DND-41 (cell line): ENCODE measurements at regions not wholly inside any gene's neighbourhood (a gene's known extent, or its start where the extent isn't known, plus 50 kb on each side); places are given as distances from the start of the nearest gene placed in this dataset.

Experiments used
- ATAC-seq: fragments of 200-7000 bp; cut with Tn5 transposase; 3 replicates; pipeline ENCODE4 v1.9.1; 2021; ENCODE audit warnings: low read depth; ENCODE audit not compliant: insufficient read depth
- DNase-seq: peaks from one replicate; pipeline ENCODE4 v3.0.0-alpha.2; 2020
- H2AFZ ChIP-seq: 2 replicates; pipeline ENCODE4 v1.6.0; 2012; ENCODE audit warnings: low read depth, low read length
- H3K27ac ChIP-seq: 2 replicates; pipeline ENCODE4 v1.5.1; 2012; ENCODE audit warnings: low read length, inconsistent platforms
- H3K27me3 ChIP-seq: fragments of 200-600 bp; sonication (generic); 2 replicates; pipeline ENCODE4 v1.6.0; 2012; ENCODE audit warnings: low read length, mild to moderate bottlenecking, inconsistent platforms; ENCODE audit not compliant: insufficient read depth, poor library complexity
- H3K36me3 ChIP-seq: 2 replicates; pipeline ENCODE4 v1.5.1; 2012; ENCODE audit warnings: low read length, inconsistent platforms; ENCODE audit not compliant: insufficient read depth
- H3K4me1 ChIP-seq: 2 replicates; pipeline ENCODE4 v1.5.1; 2012; ENCODE audit warnings: mild to moderate bottlenecking, low read length; ENCODE audit not compliant: insufficient read depth
- H3K4me2 ChIP-seq: 2 replicates; pipeline ENCODE4 v1.6.0; 2012; ENCODE audit warnings: mild to moderate bottlenecking, moderate library complexity, low read length, inconsistent platforms; ENCODE audit not compliant: insufficient read depth
- H3K4me3 ChIP-seq, 2 experiments: fragments of 200-600 bp in 1 of 2; shearing (Covaris generic) in 1 of 2; 2 replicates each; pipeline ENCODE4 v1.5.1; 2012 to 2016; ENCODE audit warnings: inconsistent platforms in 2 of 2, low read length in 2 of 2, mild to moderate bottlenecking in 2 of 2, low read depth in 1 of 2, moderate library complexity in 1 of 2
- H3K79me2 ChIP-seq: 2 replicates; pipeline ENCODE4 v1.6.0; 2012; ENCODE audit warnings: low read length, inconsistent platforms; ENCODE audit not compliant: insufficient read depth
- H3K9ac ChIP-seq: 2 replicates; pipeline ENCODE4 v1.6.0; 2012; ENCODE audit warnings: low read depth, mild to moderate bottlenecking, inconsistent platforms, low read length, moderate library complexity
- H3K9me3 ChIP-seq: 2 replicates; pipeline ENCODE4 v1.5.1; 2012; ENCODE audit warnings: low read length, moderate library complexity, mild to moderate bottlenecking, inconsistent platforms; ENCODE audit not compliant: insufficient read depth, severe bottlenecking
- H4K20me1 ChIP-seq: 2 replicates; pipeline ENCODE4 v1.6.0; 2012; ENCODE audit warnings: low read length; ENCODE audit not compliant: insufficient read depth
- CTCF ChIP-seq: IDR thresholded peaks from 2 replicates; pipeline ENCODE4 v1.5.1; 2012; ENCODE audit warnings: borderline replicate concordance, low read length, moderate library complexity, mild to moderate bottlenecking; ENCODE audit not compliant: poor library complexity, severe bottlenecking; ENCODE audit errors: extremely low read depth
- EZH2 ChIP-seq: IDR thresholded peaks from 3 replicates; pipeline ENCODE4 v1.6.1; 2012; ENCODE audit warnings: borderline replicate concordance, low read depth, mild to moderate bottlenecking, moderate library complexity, low read length, inconsistent platforms; ENCODE audit not compliant: severe bottlenecking

- DNase-seq: no peak
- H4K20me1 ChIP-seq: no peaks in the 10 kb centered on the region
- no peaks in the 10 kb centered on the region for H3K4me1 ChIP-seq
- no peaks in the 10 kb centered on the region for H3K79me2 ChIP-seq
- H2AFZ ChIP-seq: no peak overlapping the region
- H3K36me3 ChIP-seq: no peaks in the 10 kb centered on the region
- H3K4me3 ChIP-seq: no peak overlapping the region
- H3K4me2 ChIP-seq: no peak overlapping the region
- no peak for ATAC-seq
- H3K27me3 ChIP-seq: no peaks in the 10 kb centered on the region
- no peaks in the 10 kb centered on the region for H3K9me3 ChIP-seq
- H3K9ac ChIP-seq: no peak overlapping the region
- TF ChIP-seq EZH2: no peak
- H3K27ac ChIP-seq: no peak overlapping the region
Observed at GRCh38 chr17:69907132-69907847, 167.7 kb upstream of the KCNJ16 start.

- Histone ChIP-seq H4K20me1 (no peaks in the 10 kb centered on the region), H3K4me2 (no peak overlapping the region), H2AFZ (no peak overlapping the region), H3K9me3 (no peaks in the 10 kb centered on the region), H3K4me3 (no peak overlapping the region), H3K36me3 (no peaks in the 10 kb centered on the region), H3K27me3 (no peaks in the 10 kb centered on the region), H3K4me1 (no peaks in the 10 kb centered on the region), H3K27ac (no peak overlapping the region), H3K79me2 (no peaks in the 10 kb centered on the region), H3K9ac (no peak overlapping the region)
- no peak for TF ChIP-seq EZH2
- no peak for TF ChIP-seq CTCF
- DNase-seq (no peak), ATAC-seq (no peak)
Observed at GRCh38 chr17:69908626-69909368, 166.2 kb upstream of the KCNJ16 start.

GRCh38 chr17:69909389-69909788 lies 165.6 kb upstream of the KCNJ16 start:
- no peak overlapping the region for H3K9ac ChIP-seq
- H4K20me1 ChIP-seq: no peaks in the 10 kb centered on the region
- H3K79me2 ChIP-seq: no peaks in the 10 kb centered on the region
- no peaks in the 10 kb centered on the region for H3K36me3 ChIP-seq
- H3K27me3 ChIP-seq: no peaks in the 10 kb centered on the region
- DNase-seq (no peak), ATAC-seq (no peak)
- H3K4me2 ChIP-seq: no peak overlapping the region
- TF ChIP-seq EZH2 (no peak), CTCF (no peak)
- no peak overlapping the region for H3K27ac ChIP-seq
- H3K4me3 ChIP-seq: no peak overlapping the region
- no peaks in the 10 kb centered on the region for H3K4me1 ChIP-seq
- H3K9me3 ChIP-seq: no peaks in the 10 kb centered on the region
- H2AFZ ChIP-seq: no peak overlapping the region

- no peak for ATAC-seq
- H3K4me2 ChIP-seq: no peak overlapping the region
- no peaks in the 10 kb centered on the region for H3K27me3 ChIP-seq
Observed at GRCh38 chr17:69912805-69913204, 162.2 kb upstream of the KCNJ16 start.

More at GRCh38 chr17:69912805-69913204, 162.2 kb upstream of the KCNJ16 start:
- Histone ChIP-seq H3K9me3 (no peaks in the 10 kb centered on the region), H4K20me1 (no peaks in the 10 kb centered on the region), H3K27ac (no peak overlapping the region), H3K4me3 (no peak overlapping the region), H3K4me1 (no peaks in the 10 kb centered on the region), H3K36me3 (no peaks in the 10 kb centered on the region), H2AFZ (no peak overlapping the region), H3K9ac (no peak overlapping the region), H3K79me2 (no peaks in the 10 kb centered on the region)
- TF ChIP-seq EZH2 (no peak), CTCF (no peak)
- DNase-seq: no peak
